Ishikawa (cell line): ENCODE measurements at regions not wholly inside any gene's neighbourhood (a gene's known extent, or its start where the extent isn't known, plus 50 kb on each side); places are given as distances from the start of the nearest gene placed in this dataset.

Source experiments
- CEBPB ChIP-seq: IDR thresholded peaks from 2 replicates; pipeline ENCODE4 v1.6.1; 2012
- CREB1 ChIP-seq: IDR thresholded peaks from 2 replicates; pipeline ENCODE4 v1.6.1; 2012; ENCODE audit warnings: low read depth
- EGR1 ChIP-seq: IDR thresholded peaks from 2 replicates; pipeline ENCODE4 v1.6.1; 2012
- EP300 ChIP-seq: IDR thresholded peaks from 2 replicates; pipeline ENCODE4 v1.6.1; 2012; ENCODE audit warnings: borderline replicate concordance
- FOXM1 ChIP-seq: IDR thresholded peaks from 2 replicates; pipeline ENCODE4 v1.6.1; 2012; ENCODE audit warnings: low read depth, borderline replicate concordance
- MAX ChIP-seq: IDR thresholded peaks from 2 replicates; pipeline ENCODE4 v1.6.1; 2012
- NFIC ChIP-seq: IDR thresholded peaks from 2 replicates; pipeline ENCODE4 v1.6.1; 2012
- RAD21 ChIP-seq: IDR thresholded peaks from 2 replicates; pipeline ENCODE4 v1.6.1; 2012; ENCODE audit warnings: low read depth
- REST ChIP-seq: IDR thresholded peaks from 2 replicates; pipeline ENCODE4 v1.6.1; 2012; ENCODE audit warnings: low read depth, mild to moderate bottlenecking
- TAF1 ChIP-seq: IDR thresholded peaks from 2 replicates; pipeline ENCODE4 v1.6.1; 2012; ENCODE audit warnings: low read depth, mild to moderate bottlenecking
- TCF12 ChIP-seq: IDR thresholded peaks from 2 replicates; pipeline ENCODE4 v1.6.1; 2012; ENCODE audit warnings: low read depth
- TEAD4 ChIP-seq: IDR thresholded peaks from 2 replicates; pipeline ENCODE4 v1.6.1; 2012
- USF1 ChIP-seq: IDR thresholded peaks from 2 replicates; pipeline ENCODE4 v1.6.1; 2012
- YY1 ChIP-seq: IDR thresholded peaks from 2 replicates; pipeline ENCODE4 v1.6.1; 2012; ENCODE audit warnings: low read depth
- ZBTB7A ChIP-seq: IDR thresholded peaks from 2 replicates; pipeline ENCODE4 v1.6.1; 2012; ENCODE audit warnings: low read depth

- TF ChIP-seq RAD21 = no peak
- no peak for TF ChIP-seq EGR1
- no peak for TF ChIP-seq CREB1
- no peak for TF ChIP-seq REST
- TF ChIP-seq CEBPB = no peak
- TF ChIP-seq ZBTB7A = no peak
- no peak for TF ChIP-seq FOXM1
- no peak for TF ChIP-seq TAF1
- TF ChIP-seq USF1 = no peak
- TF ChIP-seq NFIC = no peak
- no peak for TF ChIP-seq EP300
- TF ChIP-seq TEAD4 = no peak
- TF ChIP-seq TCF12 = no peak
- TF ChIP-seq YY1 = no peak
- no peak for TF ChIP-seq MAX
These were observed 78.7 kb upstream of the NWD2 start for GRCh38 chr4:37165844-37166243.

- no peak for TF ChIP-seq FOXM1
- no peak for TF ChIP-seq MAX
- no peak for TF ChIP-seq RAD21
- TF ChIP-seq CEBPB = no peak
- no peak for TF ChIP-seq TEAD4
- no peak for TF ChIP-seq ZBTB7A
- TF ChIP-seq NFIC = no peak
- no peak for TF ChIP-seq USF1
- TF ChIP-seq EGR1 = no peak
- no peak for TF ChIP-seq EP300
- no peak for TF ChIP-seq CREB1
- no peak for TF ChIP-seq TCF12
- no peak for TF ChIP-seq YY1
- no peak for TF ChIP-seq TAF1
- no peak for TF ChIP-seq REST
These were observed 74.6 kb upstream of the NWD2 start for GRCh38 chr4:37169956-37170355.

DNA sequence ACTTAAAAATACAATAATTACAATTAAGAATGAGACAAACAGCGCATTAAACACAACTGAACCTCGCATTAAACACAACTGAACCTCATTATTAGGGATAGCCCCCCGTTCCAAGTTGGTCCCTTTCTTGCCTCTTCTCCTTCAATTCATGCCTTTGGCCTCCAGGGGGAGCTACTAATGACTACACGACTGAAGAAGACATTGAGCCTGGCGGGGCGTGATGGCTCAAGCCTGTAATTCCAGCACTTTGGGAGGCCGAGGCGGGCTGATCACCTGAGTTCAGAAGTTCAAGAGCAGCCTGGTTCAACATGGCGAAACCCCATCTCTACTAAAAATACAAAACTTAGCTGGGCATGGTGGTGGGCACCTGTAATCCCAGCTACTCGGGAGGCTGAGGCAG lies 56.4 kb upstream of the NWD2 start:
- no peak for TF ChIP-seq FOXM1
- no peak for TF ChIP-seq REST
- TF ChIP-seq MAX = no peak
- no peak for TF ChIP-seq CEBPB
- TF ChIP-seq YY1 = no peak
- no peak for TF ChIP-seq EGR1
- TF ChIP-seq TEAD4 = no peak
- no peak for TF ChIP-seq EP300
- TF ChIP-seq TCF12 = no peak
- TF ChIP-seq USF1 = no peak
- no peak for TF ChIP-seq RAD21
- no peak for TF ChIP-seq NFIC
- no peak for TF ChIP-seq CREB1
- TF ChIP-seq ZBTB7A = no peak
- no peak for TF ChIP-seq TAF1
